WTC11 (cell line): ENCODE measurements at regions not wholly inside any gene's neighbourhood (a gene's known extent, or its start where the extent isn't known, plus 50 kb on each side); places are given as distances from the start of the nearest gene placed in this dataset.

ENCODE experiments used
- ATAC-seq: fragments of 200-7000 bp; cut with Tn5 transposase; 2 replicates; pipeline ENCODE4 v1.10.0; 2021; ENCODE audit warnings: mild to moderate bottlenecking, moderate library complexity
- CTCF ChIA-PET: fragments of 300-600 bp; sonication (Branson Sonifier 250); formaldehyde crosslinking; loops from one replicate; lab custom pipeline; 2021; ENCODE audit warnings: antibody characterized with exemption; lab: Charles Lee
- POLR2A ChIA-PET: fragments of 350-600 bp; sonication (Branson Sonifier 250); formaldehyde crosslinking; loops from one replicate; lab custom pipeline; 2021; ENCODE audit warnings: antibody characterized with exemption; lab: Charles Lee
- DNase-seq: peaks from one replicate; pipeline ENCODE4 v3.0.0; 2021; ENCODE audit warnings: low spot score
- H3K27ac Mint-ChIP-seq: 2 replicates; pipeline ENCODE4 v1.8.0; 2021; ENCODE audit warnings: mixed read lengths
- H3K27me3 Mint-ChIP-seq: 2 replicates; pipeline ENCODE4 v1.8.0; 2021; ENCODE audit warnings: low read depth, mild to moderate bottlenecking, moderate library complexity, mixed read lengths
- H3K36me3 Mint-ChIP-seq: 2 replicates; pipeline ENCODE4 v1.8.0; 2021; ENCODE audit warnings: mixed read lengths
- H3K4me1 Mint-ChIP-seq: 2 replicates; pipeline ENCODE4 v1.8.0; 2022; ENCODE audit warnings: mixed read lengths
- H3K4me3 Mint-ChIP-seq: 2 replicates; pipeline ENCODE4 v1.8.0; 2021; ENCODE audit warnings: mild to moderate bottlenecking, moderate library complexity, mixed read lengths
- H3K9me3 Mint-ChIP-seq: 2 replicates; pipeline ENCODE4 v1.8.0; 2021; ENCODE audit warnings: mixed read lengths
- ESRRA ChIP-seq: sonication (generic); formaldehyde crosslinking; IDR thresholded peaks from 2 replicates; pipeline ENCODE4 v1.8.1; 2022; ENCODE audit warnings: mild to moderate bottlenecking, missing genetic modification reagents, borderline replicate concordance
- FOXJ3 ChIP-seq: sonication (generic); formaldehyde crosslinking; IDR thresholded peaks from 2 replicates; pipeline ENCODE4 v1.9.0; 2021; ENCODE audit warnings: missing genetic modification reagents, mild to moderate bottlenecking, borderline replicate concordance
- FOXK1 ChIP-seq: sonication (generic); formaldehyde crosslinking; IDR thresholded peaks from 2 replicates; pipeline ENCODE4 v1.8.0; 2022; ENCODE audit warnings: mild to moderate bottlenecking, moderate library complexity, missing genetic modification reagents
- MXD4 ChIP-seq: fragments of 250-450 bp; sonication (Bioruptor Pico); IDR thresholded peaks from 2 replicates; pipeline ENCODE4 v1.8.0; 2021; ENCODE audit warnings: mild to moderate bottlenecking, moderate library complexity, borderline replicate concordance
- MYBL2 ChIP-seq: sonication (generic); formaldehyde crosslinking; IDR thresholded peaks from 2 replicates; pipeline ENCODE4 v1.8.1; 2023; ENCODE audit warnings: mild to moderate bottlenecking, moderate library complexity, missing genetic modification reagents
- NFE2L1 ChIP-seq: sonication (generic); formaldehyde crosslinking; IDR thresholded peaks from 2 replicates; pipeline ENCODE4 v1.8.1; 2023; ENCODE audit warnings: missing genetic modification reagents
- NFYB ChIP-seq: sonication (generic); formaldehyde crosslinking; conservative IDR thresholded peaks from 2 replicates; pipeline ENCODE4 v1.8.0; 2022; ENCODE audit warnings: low read depth, missing genetic modification reagents
- OVOL2 ChIP-seq: fragments of 250-450 bp; sonication (Bioruptor Pico); IDR thresholded peaks from 2 replicates; pipeline ENCODE4 v1.9.0; 2021; ENCODE audit warnings: mild to moderate bottlenecking, borderline replicate concordance
- SMAD3 ChIP-seq: sonication (generic); formaldehyde crosslinking; IDR thresholded peaks from 2 replicates; pipeline ENCODE4 v1.8.0; 2022; ENCODE audit warnings: missing genetic modification reagents, mild to moderate bottlenecking, borderline replicate concordance
- ZNF121 ChIP-seq: sonication (generic); formaldehyde crosslinking; IDR thresholded peaks from 2 replicates; pipeline ENCODE4 v1.8.0; 2023; ENCODE audit warnings: missing genetic modification reagents
- ZNF423 ChIP-seq: fragments of 250-450 bp; sonication (Bioruptor Pico); IDR thresholded peaks from 2 replicates; pipeline ENCODE4 v2.1.2; 2022; ENCODE audit warnings: mild to moderate bottlenecking, moderate library complexity
- ZNF671 ChIP-seq: fragments of 250-450 bp; sonication (Bioruptor Pico); IDR thresholded peaks from 2 replicates; pipeline ENCODE4 v1.8.0; 2021; ENCODE audit warnings: mild to moderate bottlenecking
- TF ChIP-seq, protein P1 (sequence below): sonication (generic); formaldehyde crosslinking; IDR thresholded peaks from 2 replicates; pipeline ENCODE4 v1.8.1; 2022; ENCODE audit warnings: low read depth, mild to moderate bottlenecking, moderate library complexity, missing genetic modification reagents, borderline replicate concordance
- TF ChIP-seq, protein P2 (sequence below): sonication (generic); formaldehyde crosslinking; IDR thresholded peaks from 2 replicates; pipeline ENCODE4 v1.8.1; 2023; ENCODE audit warnings: mild to moderate bottlenecking, missing genetic modification reagents, moderate library complexity
- TF ChIP-seq, protein P3 (sequence below): fragments of 250-450 bp; sonication (Bioruptor Pico); IDR thresholded peaks from 2 replicates; pipeline ENCODE4 v1.9.0; 2021; ENCODE audit warnings: mild to moderate bottlenecking
- TF ChIP-seq, protein P4 (sequence below): sonication (generic); formaldehyde crosslinking; IDR thresholded peaks from 2 replicates; pipeline ENCODE4 v1.8.0; 2022; ENCODE audit warnings: mild to moderate bottlenecking, missing genetic modification reagents
- TF ChIP-seq, protein P5 (sequence below): sonication (generic); formaldehyde crosslinking; IDR thresholded peaks from 2 replicates; pipeline ENCODE4 v1.8.0; 2022; ENCODE audit warnings: missing genetic modification reagents
- TF ChIP-seq, protein P6 (sequence below): sonication (generic); formaldehyde crosslinking; IDR thresholded peaks from 2 replicates; pipeline ENCODE4 v1.8.0; 2023; ENCODE audit warnings: mild to moderate bottlenecking, missing genetic modification reagents

DNA sequence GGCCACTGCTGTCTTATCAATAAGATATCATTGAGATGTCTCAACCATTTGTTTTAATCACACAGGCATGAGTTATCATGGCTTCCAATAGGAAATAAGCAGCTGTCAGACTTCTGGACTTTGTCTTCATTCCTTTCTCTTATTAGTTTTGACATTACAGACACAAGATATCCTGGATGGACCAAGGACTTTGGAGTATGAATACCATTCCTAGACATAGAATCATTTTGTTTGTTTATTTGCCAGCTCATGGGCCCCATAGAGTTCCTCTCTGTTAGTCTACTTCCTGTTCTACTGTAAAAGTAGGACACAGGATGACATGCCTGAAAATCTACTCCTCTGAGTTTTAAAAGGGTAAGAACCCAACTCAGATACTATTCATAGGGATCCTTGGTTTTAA, 77.7 kb upstream of the KCNJ16 start:
- POLR2A ChIA-PET, result no interaction called here
- DNase-seq, result no peak
- Mint-ChIP-seq H3K27me3 (no peaks in the 10 kb centered on the region), H3K4me1 (no peaks in the 10 kb centered on the region), H3K4me3 (no peak overlapping the region), H3K27ac (no peak overlapping the region), H3K36me3 (no peaks in the 10 kb centered on the region), H3K9me3 (peaks cover 14% of the 10 kb centered on the region)
- no peak for ATAC-seq
- TF ChIP-seq, protein P1, sequence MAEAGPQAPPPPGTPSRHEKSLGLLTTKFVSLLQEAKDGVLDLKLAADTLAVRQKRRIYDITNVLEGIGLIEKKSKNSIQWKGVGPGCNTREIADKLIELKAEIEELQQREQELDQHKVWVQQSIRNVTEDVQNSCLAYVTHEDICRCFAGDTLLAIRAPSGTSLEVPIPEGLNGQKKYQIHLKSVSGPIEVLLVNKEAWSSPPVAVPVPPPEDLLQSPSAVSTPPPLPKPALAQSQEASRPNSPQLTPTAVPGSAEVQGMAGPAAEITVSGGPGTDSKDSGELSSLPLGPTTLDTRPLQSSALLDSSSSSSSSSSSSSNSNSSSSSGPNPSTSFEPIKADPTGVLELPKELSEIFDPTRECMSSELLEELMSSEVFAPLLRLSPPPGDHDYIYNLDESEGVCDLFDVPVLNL (CRISPR knock-in tag), result no peak
- TF ChIP-seq, protein P2, sequence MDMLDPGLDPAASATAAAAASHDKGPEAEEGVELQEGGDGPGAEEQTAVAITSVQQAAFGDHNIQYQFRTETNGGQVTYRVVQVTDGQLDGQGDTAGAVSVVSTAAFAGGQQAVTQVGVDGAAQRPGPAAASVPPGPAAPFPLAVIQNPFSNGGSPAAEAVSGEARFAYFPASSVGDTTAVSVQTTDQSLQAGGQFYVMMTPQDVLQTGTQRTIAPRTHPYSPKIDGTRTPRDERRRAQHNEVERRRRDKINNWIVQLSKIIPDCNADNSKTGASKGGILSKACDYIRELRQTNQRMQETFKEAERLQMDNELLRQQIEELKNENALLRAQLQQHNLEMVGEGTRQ, result no peak
- TF ChIP-seq MYBL2 (CRISPR knock-in tag), result no peak
- CTCF ChIA-PET, result no interaction called here

DNA sequence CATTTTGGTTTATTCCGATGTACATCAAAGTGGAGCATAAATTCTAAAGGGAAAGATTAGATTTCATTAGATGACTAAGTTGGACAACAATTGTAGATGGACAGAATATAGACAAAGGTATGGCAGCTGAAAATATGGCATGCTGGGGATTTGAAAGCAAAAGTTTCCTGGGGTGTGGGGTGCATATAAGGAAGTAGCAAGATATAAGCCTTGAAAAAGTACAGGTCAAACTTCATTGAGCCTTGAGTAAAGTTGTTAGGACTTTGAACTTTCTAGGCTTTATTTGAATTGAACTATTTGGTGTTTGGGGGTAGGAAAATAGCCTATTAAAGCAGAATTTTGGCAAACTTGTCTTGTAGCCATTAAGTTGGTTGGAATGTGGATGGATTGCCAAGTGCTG, 75.8 kb upstream of the KCNJ16 start:
- CTCF ChIA-PET, result no interaction called here
- no peak overlapping the region for H3K27ac Mint-ChIP-seq
- no peaks in the 10 kb centered on the region for H3K27me3 Mint-ChIP-seq
- peaks cover 3% of the 10 kb centered on the region; the same call in 1 of the 2 replicates for H3K4me1 Mint-ChIP-seq
- no peak overlapping the region for H3K4me3 Mint-ChIP-seq
- no peak for DNase-seq
- TF ChIP-seq, protein P3, sequence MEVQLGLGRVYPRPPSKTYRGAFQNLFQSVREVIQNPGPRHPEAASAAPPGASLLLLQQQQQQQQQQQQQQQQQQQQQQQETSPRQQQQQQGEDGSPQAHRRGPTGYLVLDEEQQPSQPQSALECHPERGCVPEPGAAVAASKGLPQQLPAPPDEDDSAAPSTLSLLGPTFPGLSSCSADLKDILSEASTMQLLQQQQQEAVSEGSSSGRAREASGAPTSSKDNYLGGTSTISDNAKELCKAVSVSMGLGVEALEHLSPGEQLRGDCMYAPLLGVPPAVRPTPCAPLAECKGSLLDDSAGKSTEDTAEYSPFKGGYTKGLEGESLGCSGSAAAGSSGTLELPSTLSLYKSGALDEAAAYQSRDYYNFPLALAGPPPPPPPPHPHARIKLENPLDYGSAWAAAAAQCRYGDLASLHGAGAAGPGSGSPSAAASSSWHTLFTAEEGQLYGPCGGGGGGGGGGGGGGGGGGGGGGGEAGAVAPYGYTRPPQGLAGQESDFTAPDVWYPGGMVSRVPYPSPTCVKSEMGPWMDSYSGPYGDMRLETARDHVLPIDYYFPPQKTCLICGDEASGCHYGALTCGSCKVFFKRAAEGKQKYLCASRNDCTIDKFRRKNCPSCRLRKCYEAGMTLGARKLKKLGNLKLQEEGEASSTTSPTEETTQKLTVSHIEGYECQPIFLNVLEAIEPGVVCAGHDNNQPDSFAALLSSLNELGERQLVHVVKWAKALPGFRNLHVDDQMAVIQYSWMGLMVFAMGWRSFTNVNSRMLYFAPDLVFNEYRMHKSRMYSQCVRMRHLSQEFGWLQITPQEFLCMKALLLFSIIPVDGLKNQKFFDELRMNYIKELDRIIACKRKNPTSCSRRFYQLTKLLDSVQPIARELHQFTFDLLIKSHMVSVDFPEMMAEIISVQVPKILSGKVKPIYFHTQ (CRISPR knock-in tag), result no peak
- no peak for TF ChIP-seq FOXJ3
- TF ChIP-seq, protein P4, sequence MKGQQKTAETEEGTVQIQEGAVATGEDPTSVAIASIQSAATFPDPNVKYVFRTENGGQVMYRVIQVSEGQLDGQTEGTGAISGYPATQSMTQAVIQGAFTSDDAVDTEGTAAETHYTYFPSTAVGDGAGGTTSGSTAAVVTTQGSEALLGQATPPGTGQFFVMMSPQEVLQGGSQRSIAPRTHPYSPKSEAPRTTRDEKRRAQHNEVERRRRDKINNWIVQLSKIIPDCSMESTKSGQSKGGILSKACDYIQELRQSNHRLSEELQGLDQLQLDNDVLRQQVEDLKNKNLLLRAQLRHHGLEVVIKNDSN, result no peak
- no peak for TF ChIP-seq MYBL2 (CRISPR knock-in tag)
- TF ChIP-seq ZNF423 (CRISPR knock-in tag), result no peak
- TF ChIP-seq, protein P5, sequence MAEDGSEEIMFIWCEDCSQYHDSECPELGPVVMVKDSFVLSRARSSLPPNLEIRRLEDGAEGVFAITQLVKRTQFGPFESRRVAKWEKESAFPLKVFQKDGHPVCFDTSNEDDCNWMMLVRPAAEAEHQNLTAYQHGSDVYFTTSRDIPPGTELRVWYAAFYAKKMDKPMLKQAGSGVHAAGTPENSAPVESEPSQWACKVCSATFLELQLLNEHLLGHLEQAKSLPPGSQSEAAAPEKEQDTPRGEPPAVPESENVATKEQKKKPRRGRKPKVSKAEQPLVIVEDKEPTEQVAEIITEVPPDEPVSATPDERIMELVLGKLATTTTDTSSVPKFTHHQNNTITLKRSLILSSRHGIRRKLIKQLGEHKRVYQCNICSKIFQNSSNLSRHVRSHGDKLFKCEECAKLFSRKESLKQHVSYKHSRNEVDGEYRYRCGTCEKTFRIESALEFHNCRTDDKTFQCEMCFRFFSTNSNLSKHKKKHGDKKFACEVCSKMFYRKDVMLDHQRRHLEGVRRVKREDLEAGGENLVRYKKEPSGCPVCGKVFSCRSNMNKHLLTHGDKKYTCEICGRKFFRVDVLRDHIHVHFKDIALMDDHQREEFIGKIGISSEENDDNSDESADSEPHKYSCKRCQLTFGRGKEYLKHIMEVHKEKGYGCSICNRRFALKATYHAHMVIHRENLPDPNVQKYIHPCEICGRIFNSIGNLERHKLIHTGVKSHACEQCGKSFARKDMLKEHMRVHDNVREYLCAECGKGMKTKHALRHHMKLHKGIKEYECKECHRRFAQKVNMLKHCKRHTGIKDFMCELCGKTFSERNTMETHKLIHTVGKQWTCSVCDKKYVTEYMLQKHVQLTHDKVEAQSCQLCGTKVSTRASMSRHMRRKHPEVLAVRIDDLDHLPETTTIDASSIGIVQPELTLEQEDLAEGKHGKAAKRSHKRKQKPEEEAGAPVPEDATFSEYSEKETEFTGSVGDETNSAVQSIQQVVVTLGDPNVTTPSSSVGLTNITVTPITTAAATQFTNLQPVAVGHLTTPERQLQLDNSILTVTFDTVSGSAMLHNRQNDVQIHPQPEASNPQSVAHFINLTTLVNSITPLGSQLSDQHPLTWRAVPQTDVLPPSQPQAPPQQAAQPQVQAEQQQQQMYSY, result no peak
- no peak for TF ChIP-seq MXD4 (CRISPR knock-in tag)
- TF ChIP-seq FOXK1 (CRISPR knock-in tag), result no peak
- TF ChIP-seq ZNF671 (CRISPR knock-in tag), result no peak
- no peak for TF ChIP-seq NFYB (CRISPR knock-in tag)
- no peak for TF ChIP-seq NFE2L1 (CRISPR knock-in tag)
- TF ChIP-seq OVOL2, result no peak
- TF ChIP-seq, protein P1 (CRISPR knock-in tag), result no peak
- TF ChIP-seq SMAD3 (CRISPR knock-in tag), result no peak
- TF ChIP-seq ESRRA, result no peak
- TF ChIP-seq, protein P6, sequence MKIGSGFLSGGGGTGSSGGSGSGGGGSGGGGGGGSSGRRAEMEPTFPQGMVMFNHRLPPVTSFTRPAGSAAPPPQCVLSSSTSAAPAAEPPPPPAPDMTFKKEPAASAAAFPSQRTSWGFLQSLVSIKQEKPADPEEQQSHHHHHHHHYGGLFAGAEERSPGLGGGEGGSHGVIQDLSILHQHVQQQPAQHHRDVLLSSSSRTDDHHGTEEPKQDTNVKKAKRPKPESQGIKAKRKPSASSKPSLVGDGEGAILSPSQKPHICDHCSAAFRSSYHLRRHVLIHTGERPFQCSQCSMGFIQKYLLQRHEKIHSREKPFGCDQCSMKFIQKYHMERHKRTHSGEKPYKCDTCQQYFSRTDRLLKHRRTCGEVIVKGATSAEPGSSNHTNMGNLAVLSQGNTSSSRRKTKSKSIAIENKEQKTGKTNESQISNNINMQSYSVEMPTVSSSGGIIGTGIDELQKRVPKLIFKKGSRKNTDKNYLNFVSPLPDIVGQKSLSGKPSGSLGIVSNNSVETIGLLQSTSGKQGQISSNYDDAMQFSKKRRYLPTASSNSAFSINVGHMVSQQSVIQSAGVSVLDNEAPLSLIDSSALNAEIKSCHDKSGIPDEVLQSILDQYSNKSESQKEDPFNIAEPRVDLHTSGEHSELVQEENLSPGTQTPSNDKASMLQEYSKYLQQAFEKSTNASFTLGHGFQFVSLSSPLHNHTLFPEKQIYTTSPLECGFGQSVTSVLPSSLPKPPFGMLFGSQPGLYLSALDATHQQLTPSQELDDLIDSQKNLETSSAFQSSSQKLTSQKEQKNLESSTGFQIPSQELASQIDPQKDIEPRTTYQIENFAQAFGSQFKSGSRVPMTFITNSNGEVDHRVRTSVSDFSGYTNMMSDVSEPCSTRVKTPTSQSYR (CRISPR knock-in tag), result no peak
- no peak for TF ChIP-seq ZNF121 (CRISPR knock-in tag)
- no peaks in the 10 kb centered on the region for H3K36me3 Mint-ChIP-seq
- H3K9me3 Mint-ChIP-seq, result peaks cover 14% of the 10 kb centered on the region
- ATAC-seq, result no peak
- POLR2A ChIA-PET, result no interaction called here
